SKM-1 treated with dmso at 0.1 percent for 144 hours (cell line): ENCODE measurements at regions not wholly inside any gene's neighbourhood (a gene's known extent, or its start where the extent isn't known, plus 50 kb on each side); places are given as distances from the start of the nearest gene placed in this dataset.
"Not testable (repeated sequence)": the region's sequence is repeated elsewhere in the genome, so short reads cannot be mapped to it uniquely, and the experiment has no call there.

Experiments
- DNase-seq: peaks from one replicate; lab custom pipeline; 2025; ENCODE audit not compliant: unreplicated experiment; lab: John Stamatoyannopoulos, UW

DNA sequence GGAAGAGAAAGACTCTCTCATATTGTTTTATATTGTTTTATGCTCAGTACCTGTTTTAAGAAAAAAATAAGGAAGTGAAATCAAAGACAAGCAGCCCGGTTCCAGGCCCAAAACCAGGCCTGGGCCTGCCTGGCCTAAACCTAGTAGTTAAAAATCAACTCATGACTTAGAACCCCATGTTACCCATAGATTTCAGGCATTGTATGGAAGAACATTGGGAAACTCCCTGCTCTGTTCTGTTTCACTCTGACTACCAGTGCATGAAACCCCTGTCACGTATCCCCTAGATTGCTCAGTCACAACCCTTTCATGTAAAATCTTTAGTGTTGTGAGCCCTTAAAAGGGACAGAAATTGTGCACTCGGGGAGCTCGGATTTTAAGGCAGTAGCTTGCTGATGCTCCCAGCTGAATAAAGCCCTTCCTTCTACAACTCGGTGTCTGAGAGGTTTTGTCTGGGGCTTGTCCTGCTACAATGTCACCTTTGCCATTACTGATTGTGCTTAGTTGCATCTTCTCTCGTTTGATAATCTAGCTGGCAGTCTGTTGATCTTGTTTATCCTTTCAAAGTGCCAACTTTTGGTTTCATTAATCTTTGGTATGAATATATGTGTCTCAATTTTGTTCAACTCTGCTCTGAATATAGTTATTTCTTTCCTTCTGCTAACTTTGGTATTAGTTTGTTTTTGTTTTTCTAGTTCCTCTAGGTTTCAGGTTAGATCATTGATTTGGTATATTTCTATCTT, 842.8 kb upstream of the NDST4 start:
- not testable (repeated sequence) for DNase-seq

DNA sequence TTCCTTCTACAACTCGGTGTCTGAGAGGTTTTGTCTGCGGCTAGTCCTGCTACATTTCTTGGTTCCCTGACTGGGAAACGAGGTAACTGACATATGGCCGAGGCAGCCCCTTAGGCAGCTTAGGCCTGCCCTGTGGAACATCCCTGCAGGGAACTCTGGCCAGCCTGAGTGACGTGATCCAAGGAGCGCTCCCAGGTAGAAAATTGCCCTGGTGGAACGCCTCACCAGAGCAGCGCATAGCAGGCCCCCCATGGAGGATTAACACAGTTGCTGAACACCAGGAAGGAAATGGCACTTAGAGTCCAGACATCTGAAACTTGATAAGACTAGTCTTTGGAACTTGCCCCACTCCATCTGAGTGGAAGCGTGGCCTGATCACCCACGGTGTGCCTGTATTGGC, 837.4 kb upstream of the NDST4 start:
- no peak for DNase-seq

DNA sequence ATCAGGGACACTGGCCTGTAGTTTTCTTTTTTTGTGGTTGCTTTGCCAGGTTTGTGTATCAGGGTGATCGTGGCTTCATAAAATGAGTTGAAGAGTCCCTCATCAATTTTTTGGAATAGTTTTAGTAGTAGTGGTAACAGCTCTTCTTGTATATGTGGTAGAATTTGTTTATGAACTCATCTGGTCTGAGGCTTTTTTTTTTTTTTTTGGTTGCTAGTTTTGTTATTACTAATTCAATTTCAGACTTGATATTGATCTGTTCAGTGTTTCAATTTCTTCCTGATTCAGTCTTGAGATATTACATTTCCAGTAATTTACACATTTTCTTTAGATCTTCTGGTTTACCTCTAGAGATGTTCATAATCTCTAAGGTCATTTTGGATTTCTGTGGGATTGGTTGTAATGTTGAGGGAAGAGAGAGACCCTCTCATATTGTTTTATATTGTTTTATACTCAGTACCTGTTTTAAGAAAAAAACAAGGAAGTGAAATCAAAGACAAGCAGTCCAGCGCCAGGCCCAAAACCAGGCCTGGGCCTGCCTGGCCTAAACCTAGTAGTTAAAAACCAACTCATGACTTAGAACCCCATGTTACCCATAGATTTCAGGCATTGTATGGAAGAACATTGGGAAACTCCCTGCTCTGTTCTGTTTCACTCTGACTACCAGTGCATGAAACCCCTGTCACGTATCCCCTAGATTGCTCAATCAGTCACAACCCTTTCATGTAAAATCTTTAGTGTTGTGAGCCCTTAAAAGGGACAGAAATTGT, 836.7 kb upstream of the NDST4 start:
- DNase-seq: not testable (repeated sequence)

DNA sequence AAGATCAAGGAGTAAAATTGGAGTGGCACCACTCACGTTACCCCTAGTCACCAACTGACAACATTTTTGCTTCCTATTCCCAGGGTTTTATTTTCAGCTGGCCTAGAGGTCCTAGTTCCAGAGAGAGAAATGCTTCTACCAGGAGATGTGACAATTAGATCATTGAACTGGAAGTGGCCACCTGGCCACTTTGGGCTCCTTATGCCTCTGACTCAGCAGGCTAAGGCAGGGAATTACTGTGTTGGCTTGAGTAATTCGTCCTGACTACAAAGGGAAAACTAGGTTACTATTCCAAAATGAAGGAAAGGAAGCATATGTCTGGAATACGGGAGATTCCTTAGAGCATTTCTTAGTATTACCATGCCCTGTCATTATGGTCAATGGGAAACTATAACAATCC, 831.6 kb upstream of the NDST4 start:
- no peak for DNase-seq

DNA sequence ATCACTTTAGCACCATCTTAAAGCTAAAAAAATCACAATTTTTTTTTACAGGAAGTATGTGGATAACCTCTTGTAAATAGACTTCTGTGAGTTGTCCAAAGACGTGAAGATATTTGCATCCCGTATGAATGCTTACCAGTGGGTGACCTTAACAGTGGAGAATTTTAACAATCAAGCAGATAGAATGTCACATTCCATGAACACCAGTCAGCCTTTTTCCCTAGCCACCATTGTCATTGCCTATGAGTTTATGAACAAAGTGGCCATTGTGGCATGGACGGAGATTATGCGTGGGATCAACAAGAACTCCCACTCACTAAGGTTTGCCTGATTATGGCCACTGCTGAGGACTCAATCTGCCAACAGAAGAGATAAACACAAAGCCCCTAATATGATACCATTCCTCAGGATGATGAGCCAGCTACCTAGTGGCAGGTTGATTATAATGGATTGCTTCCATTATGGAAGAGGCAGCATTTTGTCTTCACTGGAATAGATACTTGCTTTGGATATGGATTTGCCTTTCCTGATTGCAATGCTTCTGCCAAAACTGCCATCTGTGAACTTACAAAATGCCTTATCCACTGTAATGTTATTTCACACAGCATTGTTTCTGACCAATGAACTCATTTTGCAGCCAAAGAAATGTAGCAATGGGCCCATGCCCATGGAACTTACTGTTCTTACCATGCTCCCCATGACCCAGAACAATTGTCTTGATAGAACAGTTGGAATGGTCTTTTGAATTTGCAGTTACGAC, 830.9 kb upstream of the NDST4 start:
- DNase-seq: no peak

DNA sequence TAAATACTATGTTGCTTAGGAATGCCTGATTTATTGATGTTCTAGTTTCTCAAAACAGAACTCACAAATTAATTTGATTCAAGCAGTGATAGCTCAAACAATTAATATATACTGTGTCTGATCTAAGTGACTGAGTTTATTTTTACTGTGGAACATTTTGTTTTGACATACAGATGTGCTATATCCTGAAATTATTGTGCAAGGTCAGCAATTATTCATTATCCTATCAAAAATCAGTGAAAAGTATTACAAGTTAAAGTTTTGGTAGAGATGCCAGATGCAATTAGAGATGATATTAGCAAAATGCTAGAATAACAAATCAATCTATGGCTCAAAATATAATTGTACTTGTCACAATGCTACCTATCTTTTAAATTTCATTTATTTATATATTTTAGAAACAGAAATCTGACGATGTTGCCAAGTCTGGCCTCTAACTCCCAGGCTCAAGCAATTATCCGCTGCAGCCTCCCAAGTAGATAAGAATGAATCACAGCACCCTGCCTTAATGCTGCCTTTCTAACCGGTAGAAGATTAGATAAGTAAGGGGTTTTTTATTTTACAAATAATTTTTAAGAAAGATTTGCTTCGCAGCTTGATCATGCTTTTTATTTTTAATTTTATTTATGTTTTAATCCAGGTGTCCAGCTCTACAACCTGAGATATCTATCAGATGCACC, 825.5 kb upstream of the NDST4 start:
- DNase-seq: no peak

DNA sequence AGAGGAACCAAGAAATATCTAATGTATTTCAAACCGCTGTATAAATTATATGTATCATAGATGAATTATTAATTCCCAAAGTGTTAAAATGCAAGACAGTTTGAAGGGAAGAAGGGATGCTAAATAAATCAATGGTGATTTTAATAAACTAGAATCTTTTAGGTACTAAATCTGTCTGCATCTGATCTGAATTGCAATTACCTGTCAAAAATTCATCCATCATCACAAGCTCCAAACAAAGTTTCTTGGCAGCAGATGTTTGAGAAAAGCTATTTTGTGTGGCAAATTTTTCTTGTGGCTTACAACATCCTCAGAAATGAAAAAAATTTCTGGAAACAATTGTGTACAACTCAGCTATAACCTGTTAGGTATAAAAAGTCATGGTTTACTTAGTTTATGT, 816.0 kb upstream of the NDST4 start:
- no peak for DNase-seq

DNA sequence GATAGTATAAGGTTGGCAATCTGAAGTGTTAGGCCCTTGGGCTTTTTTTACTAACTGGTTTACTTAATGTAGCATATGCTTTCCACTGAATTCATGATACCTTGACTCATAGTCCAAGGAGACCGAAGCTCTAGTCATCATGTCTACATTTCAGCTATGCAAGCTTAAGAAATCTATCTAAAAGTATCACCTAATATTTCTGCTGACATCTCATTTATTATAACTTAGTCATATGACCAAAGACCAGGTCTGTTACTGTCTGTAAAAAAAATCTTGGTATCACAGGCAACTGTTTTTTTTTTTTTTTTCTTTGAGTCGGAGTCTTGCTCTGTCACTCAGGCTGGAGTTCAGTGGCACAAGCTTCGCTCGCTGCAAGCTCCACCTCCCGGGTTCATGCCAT, 814.0 kb upstream of the NDST4 start:
- DNase-seq: no peak

DNA sequence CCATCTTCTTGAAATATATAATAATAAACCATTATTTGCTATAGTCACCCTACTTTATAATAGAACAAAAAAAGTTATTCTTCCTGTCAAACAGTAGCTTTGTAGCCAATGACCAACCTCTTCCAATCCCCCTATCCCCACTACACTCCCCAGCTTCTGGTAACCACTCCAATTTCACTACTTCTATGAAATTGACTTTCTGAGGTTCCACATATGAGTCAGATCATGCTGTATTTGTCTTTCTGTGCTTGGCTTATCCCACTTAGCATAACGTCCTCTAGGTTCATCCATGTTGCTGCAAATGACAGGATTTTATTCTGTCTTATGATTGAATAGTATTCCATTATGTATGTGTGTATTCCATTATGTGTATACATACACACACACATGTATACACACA, 809.7 kb upstream of the NDST4 start:
- no peak for DNase-seq

DNA sequence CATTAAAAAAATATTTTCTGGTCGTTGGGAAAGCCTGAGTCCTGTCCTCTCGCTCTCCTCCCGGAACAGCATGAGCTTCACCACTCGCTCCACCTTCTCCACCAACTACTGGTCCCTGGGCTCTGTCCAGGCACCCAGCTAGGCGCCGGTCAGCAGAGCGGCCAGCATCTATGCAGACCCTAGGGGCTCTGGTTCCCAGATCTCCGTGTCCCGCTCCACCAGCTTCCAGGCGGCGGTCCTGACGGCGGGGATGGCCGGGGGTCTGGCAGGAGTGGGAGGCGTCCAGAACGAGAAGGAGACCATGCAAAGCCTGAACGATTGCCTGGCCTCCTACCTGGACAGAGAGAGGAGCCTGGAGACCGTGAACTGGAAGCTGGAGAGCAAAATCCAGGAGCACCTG, 807.2 kb upstream of the NDST4 start:
- no peak for DNase-seq

DNA sequence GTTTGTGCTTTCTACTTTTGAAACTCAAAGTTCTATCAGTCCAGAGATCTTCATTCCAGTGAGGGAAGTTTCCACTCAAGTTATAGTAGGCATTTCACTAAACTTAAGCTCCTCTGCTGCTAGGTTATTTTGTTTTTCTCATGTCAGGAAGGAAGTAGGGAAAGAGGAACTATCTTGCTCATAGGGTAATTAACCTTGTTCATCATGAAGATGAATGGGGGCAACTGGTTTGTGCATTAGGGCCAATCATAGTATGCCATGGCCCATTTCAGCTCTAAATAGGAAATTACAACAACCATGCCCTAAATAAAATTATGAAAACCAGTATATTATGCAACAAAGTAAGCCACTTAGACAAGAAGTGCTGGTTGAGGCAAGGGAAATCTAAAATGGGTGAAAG, 804.7 kb upstream of the NDST4 start:
- DNase-seq: peak; percentile 57

DNA sequence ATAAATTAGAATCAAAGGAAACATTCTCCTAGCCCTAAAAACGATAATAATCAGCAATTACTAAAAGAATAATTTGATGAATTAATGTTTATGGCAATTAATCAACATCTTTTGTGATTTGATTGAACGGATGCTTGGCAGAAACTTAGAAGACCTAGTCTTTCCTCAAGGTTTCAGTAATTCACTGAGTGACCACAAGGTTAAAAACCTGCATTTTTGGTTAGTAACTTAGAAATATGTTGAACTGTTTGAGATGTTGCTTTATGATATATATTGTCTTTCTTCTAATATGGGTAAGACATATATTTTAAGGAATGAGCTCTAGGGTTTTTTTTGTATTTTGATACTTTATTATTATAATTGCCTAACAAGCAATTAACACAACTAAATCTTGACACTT, 793.0 kb upstream of the NDST4 start:
- no peak for DNase-seq

DNA sequence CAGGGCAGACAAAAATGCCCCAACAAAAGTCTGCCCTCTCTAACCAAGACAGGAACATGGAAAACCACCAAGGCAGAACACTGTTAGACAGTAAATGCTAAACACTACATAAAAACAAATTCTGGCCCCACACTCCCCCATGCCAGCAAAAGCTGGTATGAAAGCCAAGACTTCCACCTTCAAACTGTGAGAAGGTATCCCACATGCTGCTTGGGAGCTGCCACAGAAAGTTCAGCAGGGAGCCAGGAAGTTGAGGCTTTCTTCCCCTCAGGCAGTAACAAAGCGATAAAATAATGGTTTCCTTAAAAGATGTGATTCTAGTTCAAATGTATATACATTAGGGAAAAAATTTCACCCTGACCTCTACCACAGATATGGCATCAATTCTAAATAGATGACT, 770.4 kb upstream of the NDST4 start:
- DNase-seq: no peak

DNA sequence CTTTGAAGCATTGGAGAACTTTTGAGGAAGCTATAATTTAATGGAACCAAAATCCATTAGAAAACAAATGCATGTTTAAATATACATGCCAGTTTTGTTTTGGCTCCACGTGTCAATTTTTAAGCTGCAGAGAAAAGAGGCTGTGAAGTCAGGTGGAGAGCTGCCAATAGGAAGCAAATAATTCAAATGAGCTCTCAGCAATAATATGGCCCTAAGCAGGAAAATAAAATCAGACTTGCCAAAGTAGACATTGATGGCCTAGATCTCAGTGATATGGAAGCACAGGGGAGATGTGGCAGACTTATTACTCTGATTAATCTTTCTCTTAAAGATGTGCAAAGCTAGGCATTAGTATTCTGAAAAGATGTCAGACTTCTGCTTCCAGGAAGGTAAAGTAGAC, 769.8 kb upstream of the NDST4 start:
- DNase-seq: no peak

DNA sequence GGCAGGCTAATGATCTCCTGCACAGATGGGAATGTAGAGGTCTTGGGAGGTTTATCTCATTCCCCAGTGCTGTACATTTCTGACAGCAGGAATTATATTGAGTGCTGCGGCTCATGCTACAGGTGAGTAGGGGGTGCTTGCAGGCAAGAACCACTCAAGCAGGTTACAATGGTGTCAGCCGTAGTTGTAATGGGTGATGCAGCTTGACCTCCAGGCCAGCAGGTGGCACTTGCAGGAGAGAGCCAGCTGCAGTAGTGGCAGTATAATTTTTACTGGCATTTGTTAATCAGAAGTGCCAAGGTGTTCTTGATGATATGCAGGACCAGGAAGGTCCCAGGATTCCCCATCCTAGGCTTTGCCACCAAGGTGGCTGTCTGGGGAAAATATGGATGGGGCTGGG, 759.6 kb upstream of the NDST4 start:
- no peak for DNase-seq

DNA sequence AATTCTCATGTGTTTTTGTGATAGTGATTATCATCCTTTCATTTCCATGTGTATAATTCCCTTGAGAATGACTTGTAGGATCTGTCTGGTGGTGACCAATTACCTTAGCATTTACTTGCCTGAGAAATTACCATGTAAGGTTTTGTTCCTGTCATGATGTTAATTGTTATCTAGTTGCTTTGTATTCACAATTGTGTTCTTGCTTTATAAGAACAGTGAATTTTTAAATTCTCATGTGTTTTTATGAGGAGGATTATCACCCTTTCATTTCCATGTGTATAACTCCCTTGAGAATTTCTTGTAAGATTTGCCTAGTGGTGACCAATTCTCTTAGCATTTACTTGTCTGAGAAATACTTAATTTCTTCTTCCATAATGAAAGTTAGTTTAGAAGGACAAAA, 758.2 kb upstream of the NDST4 start:
- no peak for DNase-seq

DNA sequence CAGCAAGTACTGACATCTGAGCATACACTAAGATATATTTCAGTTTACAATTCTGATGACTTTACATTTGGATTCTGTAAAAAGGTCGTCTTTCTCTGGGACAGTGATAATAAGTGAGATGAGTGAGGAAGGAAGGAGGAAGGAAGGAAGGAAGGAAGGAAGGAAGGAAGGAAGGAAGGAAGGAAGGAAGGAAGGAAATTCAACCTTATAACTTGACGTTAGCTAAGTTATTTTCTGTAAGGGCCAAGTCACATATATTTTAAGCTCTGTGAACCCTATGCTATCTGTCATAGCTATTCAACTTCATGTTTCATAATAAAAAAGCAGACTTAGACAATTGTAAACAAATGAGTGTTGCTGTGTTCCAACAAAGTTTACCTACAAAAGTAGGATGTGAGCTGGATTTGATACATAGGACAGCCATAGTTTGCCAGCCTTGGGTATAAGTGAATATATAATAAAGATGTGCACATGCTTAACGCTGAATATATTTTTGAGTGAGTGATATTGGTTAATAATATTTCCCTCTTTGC, 753.0 kb upstream of the NDST4 start:
- no peak for DNase-seq

DNA sequence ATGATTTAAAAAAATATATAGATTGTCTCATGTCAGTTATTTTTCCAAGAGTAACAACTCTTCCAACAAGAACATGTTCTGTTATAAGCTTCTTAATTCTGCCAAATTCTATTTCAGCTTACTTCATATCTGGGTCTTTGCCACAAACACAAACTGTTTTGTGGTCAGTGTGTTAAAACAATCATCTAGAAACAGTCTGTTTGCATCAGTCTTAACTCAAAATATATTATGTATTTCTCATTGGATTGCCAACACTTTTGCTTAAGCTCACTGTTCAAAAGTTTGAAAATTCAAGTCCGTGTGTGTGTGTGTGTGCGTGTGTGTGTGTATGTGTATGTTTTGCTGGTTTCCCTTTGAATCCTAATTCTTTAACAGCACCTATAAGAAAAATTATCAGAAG, 752.3 kb upstream of the NDST4 start:
- DNase-seq: no peak

DNA sequence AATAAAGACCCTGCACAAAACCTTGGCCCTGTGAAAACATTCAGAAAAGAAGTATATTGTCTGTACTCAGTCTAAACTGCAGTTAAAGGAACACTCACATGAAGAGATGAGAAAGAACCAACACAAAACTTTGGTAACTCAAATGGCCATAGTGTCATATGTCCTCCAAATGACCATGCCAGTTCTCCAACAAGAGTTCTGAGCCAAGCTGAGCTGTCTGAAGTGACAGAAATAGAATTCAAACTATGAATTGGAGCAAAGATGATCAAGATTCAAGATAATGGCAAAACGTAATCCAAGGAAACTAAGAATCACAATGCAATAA, 739.3 kb upstream of the NDST4 start:
- DNase-seq: no peak

DNA sequence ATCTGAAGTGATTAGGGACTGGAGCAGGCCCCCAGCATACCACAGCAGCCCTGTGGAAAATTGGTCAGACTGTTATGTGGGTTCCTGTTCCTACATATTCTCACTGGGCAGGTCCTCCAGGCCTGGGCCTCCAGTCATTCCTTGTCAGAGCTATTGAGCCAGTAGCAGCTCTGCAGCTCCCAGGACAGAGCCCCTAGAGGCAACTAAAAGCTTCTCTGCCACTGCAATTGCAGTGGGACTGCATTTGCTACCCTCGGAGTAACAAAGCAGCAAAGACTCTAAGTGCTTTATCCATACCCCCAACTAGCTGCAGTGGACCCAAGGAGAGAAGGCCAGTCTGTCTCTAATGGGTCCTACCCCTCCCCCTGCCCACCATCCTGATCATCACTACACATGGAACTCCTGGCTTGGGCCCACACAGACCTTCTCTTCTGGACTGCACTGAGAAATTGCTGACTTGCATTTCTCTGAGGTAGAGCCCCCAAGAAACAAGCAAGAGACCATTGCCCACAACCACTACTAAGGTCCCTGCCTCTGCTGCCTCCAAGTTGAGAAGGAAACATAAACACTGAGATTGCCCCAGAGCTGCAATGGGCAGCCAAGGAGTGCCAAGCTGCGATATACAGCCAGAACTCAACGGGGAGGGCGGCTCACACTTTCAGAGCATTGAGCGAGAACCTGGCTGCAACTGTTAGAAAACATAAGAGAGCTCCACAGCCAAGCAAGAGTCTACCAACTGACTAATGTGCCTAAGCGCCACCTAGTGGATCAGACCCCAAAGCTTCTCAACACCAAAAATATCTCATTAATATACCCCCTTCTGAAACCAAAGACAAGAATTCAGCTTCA, 738.7 kb upstream of the NDST4 start:
- peak; percentile 64 for DNase-seq
